SH-SY5Y (cell line): ENCODE measurements at regions not wholly inside any gene's neighbourhood (a gene's known extent, or its start where the extent isn't known, plus 50 kb on each side); places are given as distances from the start of the nearest gene placed in this dataset.

Experiments
- GATA2 ChIP-seq: IDR thresholded peaks from 2 replicates; pipeline ENCODE4 v1.6.1; 2011; ENCODE audit warnings: mild to moderate bottlenecking, low read depth, low read length
- GATA3 ChIP-seq: IDR thresholded peaks from 2 replicates; pipeline ENCODE4 v1.6.1; 2011; ENCODE audit warnings: low read depth, mild to moderate bottlenecking, low read length, moderate library complexity

DNA sequence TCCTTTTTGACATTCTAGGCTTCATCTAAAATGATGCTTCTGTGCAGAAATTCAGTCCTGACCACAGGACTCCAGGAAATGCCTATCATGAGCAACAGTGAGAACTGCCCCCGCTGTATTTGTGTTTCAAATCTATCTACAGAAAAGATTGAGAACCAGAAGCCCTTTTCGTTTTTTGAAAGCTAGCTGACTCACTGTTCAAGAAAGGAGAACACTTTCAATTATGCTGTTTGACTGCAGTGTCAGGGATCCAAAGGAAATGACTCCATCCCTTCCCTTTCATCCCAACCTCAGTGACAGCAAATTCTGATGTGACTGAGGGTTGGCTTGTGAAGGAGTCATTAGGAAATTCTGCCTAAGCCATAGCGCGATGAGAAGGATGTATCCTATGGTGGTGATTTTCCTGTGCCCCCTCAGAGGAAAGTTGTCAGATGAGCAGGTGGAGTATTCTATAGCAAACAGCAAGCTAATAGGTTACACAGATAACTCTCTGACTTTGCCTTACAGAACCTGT lies 622.3 kb downstream of the TMEM114 start:
- TF ChIP-seq GATA2, result no peak
- no peak for TF ChIP-seq GATA3
